ENCODE measurements at regions not wholly inside any gene's neighbourhood (a gene's known extent, or its start where the extent isn't known, plus 50 kb on each side); places are given as distances from the start of the nearest gene placed in this dataset.

GRCh38 chr16:54806881-54807360 lies 123.7 kb upstream of the IRX5 start:
- no peak for DNase-seq

GRCh38 chr16:54806378-54806777 lies 124.3 kb upstream of the IRX5 start:
- DNase-seq = no peak

DNA sequence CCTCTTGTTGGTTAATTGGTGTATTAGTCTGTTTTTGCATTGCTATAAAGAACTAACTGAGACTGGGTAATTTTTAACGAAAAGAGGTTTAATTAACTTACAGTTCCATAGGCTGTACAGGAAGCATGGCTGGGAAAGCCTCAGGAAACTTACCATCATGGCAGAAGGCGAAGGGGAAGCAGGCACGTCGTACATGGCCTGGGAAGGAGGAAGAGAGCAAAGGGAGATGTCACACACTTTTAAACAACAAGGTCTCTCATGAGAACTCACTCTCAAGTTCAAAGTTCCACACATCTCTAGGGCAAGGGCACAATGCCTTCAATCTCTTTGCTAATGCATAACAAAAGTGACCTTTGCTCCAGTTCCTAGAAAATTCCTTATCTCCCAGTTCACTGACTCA lies 125.0 kb upstream of the IRX5 start:
- no peak for DNase-seq

DNA sequence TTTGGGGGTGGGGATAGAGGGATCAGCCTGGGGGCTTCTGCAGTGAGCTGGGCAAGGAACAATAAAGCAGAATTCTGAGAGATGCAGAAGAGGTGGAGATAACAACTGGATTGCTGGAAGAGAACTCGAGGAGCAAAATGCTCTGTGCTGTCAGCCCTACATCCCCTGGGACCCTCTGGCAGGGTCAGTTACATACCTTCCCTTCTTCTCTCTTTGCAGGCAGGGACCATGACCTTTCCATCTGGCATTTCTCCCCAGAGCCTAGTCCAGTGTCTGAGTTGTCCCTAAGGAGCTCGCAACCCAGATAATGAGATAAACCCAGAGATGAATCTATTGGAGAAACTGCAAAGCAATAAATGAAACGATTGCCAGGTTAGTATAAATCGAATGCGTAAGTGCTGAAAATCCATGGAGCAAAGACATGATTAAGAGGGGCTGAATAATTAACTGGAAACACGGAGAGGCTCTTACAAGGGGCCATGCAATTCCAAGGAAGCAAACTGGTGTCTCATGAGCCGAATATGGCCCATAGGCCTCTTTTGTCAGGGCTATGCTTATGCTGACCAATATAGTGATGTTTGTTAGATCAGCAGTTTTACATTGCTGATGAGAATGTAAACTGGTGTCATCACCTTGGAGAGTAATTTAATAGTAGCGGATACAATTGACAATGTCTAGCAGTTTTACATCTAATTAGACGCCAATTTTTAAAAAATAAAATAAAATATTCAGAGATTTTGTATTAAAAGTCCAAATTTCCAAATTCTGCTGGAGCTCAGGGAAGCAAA lies 129.4 kb upstream of the IRX5 start:
- no peak for DNase-seq

DNA sequence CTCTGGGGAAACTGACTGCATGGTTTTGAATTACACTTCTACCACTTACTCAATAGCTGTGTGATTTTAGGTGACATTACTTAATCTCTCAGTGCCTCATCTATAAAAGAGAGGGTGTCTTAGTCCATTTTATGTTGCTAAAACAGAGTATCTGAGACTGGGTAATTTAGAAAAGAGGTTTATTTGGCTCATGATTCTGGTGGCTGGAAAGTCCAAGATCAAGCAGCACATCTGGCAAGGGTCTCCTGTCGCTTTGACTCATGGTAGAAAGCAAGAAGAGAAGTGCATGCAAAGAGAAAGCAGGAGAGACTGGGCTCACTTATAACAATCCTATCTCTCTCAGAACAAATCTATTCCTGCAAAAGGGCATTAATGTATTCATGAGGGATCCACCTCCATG lies 132.4 kb upstream of the IRX5 start:
- DNase-seq = no peak

DNA sequence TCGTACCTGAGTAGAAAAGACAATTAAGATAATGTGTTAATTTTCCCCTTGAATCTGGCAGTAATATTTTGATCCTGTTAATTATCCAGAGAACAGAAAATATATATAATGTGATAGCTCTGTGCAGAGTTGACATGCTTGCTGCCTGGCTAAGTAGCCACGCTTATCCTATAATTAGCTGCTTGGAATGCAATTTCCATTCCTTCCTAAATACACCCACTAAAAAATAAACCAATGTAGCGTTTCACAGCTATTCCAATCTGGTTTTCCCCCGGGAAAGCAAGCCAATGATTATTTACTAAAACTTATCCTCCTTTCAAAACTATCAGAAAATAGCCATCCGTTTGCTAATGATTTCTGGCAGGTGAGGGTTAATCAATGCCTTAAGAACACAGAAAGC lies 134.5 kb upstream of the IRX5 start:
- DNase-seq = no peak

GRCh38 chr16:54792811-54793210 lies 137.9 kb upstream of the IRX5 start:
- DNase-seq = no peak

- no peak for DNase-seq
Measured at GRCh38 chr16:54787045-54787444, 143.6 kb upstream of the IRX5 start.

DNA sequence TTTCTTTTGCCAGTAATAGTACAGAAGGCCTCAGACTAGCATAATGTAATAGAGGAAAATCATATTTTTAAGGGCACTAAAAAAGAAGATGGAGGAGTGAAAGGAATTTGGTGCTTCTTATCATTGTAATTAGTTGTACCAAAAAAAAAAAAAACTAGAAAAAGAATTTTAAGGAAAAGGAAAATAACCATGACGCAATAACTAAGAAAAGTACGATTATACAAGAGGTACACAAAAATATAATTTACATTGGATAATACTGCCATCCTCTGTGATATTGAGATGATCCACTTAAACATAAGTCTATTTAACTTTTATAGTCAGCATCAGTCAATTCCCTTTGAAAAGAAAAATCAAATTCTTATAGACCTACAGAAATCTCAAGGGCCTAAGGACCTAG lies 146.7 kb upstream of the IRX5 start:
- DNase-seq = no peak

GRCh38 chr16:54783226-54783625 lies 147.4 kb upstream of the IRX5 start:
- DNase-seq = no peak

DNA sequence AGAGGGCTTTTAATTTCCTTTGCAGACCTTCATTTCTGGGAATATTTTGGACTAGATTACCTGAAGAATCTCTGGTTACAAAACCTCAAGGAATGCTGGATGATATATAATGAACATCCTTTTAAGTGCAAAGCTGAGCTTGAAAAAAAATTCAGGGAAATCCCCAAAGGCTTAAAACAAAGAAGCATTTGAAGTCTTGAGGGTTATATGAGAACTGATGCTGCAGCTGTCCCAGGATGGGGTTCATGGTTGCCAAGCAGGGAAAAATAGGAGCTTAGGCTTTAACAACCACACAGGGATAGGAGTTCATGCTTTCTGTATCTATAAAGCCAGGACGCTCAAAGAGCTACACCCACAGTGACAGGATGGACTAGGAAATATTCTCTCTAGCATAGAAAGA lies 150.4 kb upstream of the IRX5 start:
- no peak for DNase-seq

- no peak for DNase-seq
Measured at GRCh38 chr16:54779549-54779948, 151.1 kb upstream of the IRX5 start.

- no peak for DNase-seq
Measured at GRCh38 chr16:54774768-54775167, 155.9 kb upstream of the IRX5 start.

- DNase-seq = no peak
Measured at GRCh38 chr16:54772400-54772799, 158.3 kb upstream of the IRX5 start.

GRCh38 chr16:54766355-54766754 lies 164.3 kb upstream of the IRX5 start:
- no peak for DNase-seq

DNA sequence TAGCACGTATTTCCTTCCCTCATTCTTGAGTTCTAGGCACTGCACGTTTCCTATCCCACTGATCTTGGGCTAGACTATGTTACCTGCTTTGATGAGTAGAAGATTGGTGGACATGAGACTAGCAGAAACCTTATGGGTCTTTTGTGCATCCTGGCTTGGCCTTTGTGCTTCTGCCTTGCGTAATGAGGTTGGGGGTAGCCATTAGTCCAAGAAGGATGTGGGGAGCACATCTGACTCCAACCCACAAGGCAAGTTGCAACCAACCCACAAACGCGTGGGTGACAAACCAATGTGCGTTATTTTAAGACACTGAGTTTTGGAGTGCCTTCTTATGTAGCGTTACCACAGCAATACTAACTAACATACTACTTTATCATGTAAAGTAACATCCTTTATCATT lies 180.4 kb upstream of the IRX5 start:
- DNase-seq = no peak

DNA sequence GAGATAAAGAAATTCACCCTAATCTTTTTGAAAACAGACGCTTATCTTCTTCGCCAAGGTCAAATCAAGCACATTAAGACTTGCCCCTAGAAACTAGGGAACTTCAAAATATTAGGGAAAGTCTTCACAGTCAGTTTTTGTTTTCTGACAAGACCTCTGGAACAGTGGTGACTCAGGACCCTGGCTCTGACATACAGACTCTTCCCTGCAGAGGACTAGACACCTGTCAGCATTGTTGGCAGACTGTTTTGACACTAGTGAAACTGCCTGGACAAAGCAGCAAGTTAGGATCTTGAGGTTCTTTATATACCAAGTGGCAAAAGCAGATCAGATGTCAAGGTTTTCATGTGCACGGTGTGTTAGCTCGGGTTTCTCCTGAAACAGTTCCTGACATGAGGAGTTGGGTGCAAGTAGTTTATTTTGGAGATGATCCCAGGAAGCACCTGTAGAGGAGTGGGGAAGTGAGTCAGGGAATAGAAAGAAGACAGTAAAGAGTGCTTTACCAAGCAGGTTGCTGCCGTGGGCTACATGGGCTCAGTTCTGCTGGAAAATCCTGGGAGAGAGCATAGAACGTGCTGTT lies 182.0 kb upstream of the IRX5 start:
- DNase-seq = no peak

- no peak for DNase-seq
Measured at GRCh38 chr16:54746596-54746995, 184.1 kb upstream of the IRX5 start.

- no peak for DNase-seq
Measured at GRCh38 chr16:54744998-54745397, 185.7 kb upstream of the IRX5 start.

DNA sequence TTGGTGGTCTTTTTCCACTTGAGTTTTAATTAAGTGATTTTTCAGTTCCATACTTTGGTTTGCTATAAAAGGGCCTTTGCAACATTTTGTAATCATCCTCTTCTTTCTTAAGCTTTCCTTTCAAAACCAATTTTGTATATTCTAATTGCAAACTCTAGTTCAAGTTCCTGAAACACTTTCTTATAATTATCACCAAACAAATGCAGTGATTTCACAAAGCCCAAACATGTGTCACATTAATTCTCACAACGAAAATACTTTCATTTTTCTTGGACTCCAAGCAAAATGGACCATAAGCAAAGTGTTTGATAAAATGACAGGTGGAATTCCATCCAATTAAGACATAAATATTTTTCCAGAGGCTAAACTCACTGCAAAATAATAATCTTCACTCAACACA lies 188.2 kb upstream of the IRX5 start:
- no peak for DNase-seq

- no peak for DNase-seq
Measured at GRCh38 chr16:54739381-54739780, 191.3 kb upstream of the IRX5 start.

- no peak for DNase-seq
Measured at GRCh38 chr16:54734156-54734555, 196.5 kb upstream of the IRX5 start.

DNA sequence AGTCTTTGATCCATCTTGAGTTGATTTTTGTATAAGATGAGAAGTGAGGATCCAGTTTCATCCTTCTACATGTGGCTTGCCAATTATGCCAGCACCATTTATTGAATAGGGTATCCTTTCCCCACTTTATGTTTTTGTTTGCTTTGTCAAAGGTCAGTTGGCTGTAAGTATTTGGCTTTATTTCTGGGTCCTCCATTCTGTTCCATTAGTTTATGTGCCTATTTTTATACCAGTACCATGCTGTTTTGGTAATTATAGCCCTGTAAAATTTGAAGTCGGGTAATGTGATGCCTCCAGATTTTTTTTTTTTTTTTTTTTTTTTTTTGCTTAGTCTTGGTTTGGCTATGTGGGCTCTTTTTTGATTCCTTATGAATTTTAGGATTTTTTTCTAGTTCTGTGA lies 203.0 kb upstream of the IRX5 start:
- peak in 1 of 2 experiments; percentile 45 for DNase-seq

- no peak for DNase-seq
Measured at GRCh38 chr16:54724346-54724925, 206.2 kb upstream of the IRX5 start.

Data from NCI-H2081 (cell line).